HG02623 (cell line): ENCODE measurements at regions not wholly inside any gene's neighbourhood (a gene's known extent, or its start where the extent isn't known, plus 50 kb on each side); places are given as distances from the start of the nearest gene placed in this dataset.
"Not testable (repeated sequence)": the region's sequence is repeated elsewhere in the genome, so short reads cannot be mapped to it uniquely, and the experiment has no call there.

Experiments used
- ATAC-seq: cut with Tn5 transposase; IDR thresholded peaks from one replicate; pipeline ENCODE4 v1.9.1; 2021; ENCODE audit warnings: moderate library complexity; ENCODE audit not compliant: unreplicated experiment

GRCh38 chr5:93682471-93683404 is 58.7 kb downstream of the POU5F2 start:
- ATAC-seq, result not testable (repeated sequence)

DNA sequence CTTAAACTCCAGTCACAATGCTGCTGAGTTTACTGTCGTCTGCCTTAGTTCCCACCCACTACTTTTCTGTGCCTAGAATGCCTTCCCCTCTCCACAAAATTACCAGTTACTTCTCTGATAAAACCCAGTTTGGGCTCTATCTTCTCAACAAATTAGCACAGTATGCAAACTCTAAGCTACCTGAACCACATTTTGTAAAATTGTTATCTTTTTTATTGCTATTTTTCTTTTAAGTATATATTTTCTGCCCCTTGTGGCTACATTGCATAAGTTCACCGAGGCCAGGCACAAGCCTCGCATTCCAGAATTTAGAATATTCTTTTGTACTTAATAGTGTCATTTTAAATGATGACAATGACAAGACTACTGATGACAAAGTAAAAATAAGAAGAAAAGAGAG is 60.0 kb downstream of the POU5F2 start:
- ATAC-seq, result no peak

GRCh38 chr5:93677359-93677891 is 64.0 kb downstream of the POU5F2 start:
- ATAC-seq, result no peak

DNA sequence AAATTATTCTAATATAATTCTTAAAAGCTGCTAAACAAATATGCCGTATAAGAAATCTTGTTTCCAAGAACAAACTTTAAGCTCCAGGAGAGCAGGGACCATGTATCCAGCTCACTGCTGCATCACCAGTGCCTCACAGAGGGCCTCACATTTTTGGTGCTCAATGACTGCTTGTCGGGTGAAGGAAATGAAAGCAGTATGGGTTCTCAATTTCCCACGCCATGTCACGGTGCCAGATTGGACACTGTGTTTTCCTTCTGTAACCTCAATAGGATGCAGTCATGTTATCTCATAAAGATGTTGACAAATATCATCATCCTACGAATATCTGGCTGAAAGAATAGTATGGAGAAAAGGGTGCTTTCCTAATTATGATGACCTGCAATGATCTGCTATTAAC is 64.7 kb downstream of the POU5F2 start:
- ATAC-seq, result no peak

DNA sequence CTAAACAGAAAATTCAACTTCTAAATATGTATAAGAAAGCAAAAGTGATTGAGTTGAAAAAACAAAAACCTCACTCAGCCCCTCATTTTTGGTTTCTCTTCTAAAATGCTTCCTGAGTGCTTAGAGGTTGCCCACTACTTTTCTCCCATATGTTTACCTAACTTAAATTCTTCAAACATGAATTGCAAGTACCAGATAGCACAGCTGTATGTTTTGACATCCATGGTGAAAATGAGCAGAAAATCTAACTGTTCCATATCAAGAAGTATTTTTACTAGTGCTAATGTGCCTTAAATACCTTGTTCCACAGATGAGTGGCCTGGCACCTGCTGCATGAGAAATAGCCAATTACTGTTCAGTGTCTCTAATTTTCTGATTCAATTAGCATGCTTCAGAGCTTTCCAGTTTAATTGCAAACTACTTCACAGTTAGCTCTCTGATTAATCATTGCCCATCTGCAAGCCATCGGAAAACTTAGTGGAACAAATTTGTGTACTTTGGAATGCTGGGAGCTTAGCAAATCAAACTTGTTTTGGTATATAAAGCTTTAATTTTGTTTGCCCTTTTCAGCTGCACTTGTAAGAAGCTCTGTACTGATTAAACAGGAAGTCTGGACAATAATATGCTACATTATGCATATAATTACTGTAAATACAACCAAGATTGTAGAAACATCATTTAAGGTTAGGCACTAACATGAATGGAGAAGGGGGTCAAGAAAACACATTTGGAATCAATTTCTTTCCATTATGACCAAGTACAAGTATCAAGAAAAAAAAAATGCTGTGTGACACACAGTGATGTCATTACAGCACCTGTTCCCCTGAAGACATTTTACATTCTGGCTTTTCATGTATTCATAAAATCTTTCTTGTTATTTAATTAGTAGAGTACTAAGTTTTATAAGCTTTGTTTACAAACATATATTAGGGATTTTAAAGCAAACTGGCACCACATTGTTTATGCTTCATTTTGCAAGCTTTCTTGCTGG is 65.6 kb downstream of the POU5F2 start:
- ATAC-seq, result peak; percentile 53

GRCh38 chr5:93674866-93675459 is 66.4 kb downstream of the POU5F2 start:
- ATAC-seq, result peak; percentile 65

- no peak for ATAC-seq
Measured at GRCh38 chr5:93674138-93674537, 67.3 kb downstream of the POU5F2 start.

DNA sequence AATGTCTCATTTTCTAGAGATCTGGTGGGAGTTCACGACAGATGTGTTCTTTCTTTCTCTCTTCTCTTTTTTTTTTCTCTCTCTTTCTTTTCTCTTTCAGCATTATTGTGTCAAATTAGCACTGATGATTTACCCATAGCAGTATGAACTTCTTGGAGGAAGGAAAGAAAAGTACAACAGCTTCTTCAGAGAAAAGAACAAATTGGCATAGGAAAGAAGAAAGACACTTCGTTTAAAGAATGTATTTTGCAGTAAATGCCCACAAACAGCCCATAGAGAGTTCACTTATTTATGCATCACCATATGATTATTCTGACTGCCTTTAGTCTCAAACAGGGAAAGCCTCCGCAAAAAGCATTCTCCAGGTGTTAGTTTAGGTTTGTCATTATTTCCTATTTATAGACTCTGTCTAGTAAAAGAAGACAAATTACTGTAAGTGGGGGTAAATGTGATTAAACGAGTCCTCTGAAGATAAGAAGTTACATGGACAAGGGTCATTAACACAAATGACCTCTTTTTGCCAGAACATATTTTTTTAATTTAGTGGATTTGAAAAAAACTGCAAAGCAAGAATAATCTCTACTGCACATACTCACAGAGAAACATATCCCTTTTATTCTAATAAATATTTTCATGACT is 68.0 kb downstream of the POU5F2 start:
- ATAC-seq, result no peak

DNA sequence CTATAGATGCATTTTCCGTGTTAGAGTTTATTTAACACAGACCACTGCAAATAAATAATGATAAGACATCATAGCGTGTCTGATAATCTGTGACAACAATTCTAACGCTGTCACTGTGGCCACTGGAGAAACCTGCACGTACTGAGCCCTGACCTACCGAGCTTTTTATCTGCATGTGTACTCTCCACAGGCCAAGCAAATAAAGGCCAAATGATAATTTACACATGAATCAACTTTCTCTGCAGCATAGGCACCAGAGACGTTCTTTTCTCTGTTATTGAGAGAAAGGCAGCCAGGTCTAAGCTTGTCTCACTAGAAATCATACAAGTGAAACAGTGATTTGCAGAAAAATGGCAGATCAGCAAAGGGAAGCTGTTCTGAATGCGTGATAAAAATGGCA is 75.8 kb downstream of the POU5F2 start:
- no peak for ATAC-seq

DNA sequence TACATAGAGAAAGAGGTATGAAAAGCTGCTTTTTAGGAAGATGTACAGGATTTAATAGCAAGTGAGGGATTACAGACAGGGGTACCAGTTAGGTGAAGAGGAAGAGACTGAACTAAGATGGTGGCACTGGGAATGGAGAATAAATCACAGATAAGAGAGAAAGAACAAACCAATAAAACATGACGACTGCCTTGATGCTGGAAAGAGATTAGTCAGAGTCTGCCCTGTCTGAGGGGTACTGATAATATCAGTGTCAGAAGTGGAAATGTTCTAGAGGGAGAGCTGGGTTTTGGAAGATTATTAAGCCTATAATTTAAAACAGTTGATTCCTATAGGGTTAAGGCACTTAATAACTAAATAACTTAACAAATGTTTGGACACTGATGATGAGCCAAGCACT is 77.7 kb downstream of the NR2F1 start:
- no peak for ATAC-seq

GRCh38 chr5:93658044-93658443 is 75.0 kb downstream of the NR2F1 start:
- no peak for ATAC-seq

DNA sequence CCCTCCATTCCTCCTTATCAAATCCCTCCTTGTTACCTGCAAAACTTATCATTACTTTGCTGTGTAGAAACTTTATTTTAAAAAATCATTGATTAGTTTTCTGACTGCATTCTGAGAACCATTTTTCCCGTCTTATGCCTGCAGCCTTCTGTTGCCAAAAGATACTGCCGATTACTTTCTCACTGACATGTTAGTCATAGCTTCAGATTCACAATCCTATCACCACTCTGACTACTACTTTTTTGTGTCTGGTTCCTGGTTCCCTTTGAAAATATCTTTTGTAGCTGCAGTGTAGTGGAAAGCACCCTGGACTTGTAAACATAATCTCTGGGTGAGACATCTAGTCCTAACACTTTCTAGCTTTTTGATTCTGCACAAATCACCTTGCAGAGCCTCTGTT is 71.7 kb downstream of the NR2F1 start:
- ATAC-seq, result no peak

GRCh38 chr5:93653716-93654115 is 70.7 kb downstream of the NR2F1 start:
- no peak for ATAC-seq

DNA sequence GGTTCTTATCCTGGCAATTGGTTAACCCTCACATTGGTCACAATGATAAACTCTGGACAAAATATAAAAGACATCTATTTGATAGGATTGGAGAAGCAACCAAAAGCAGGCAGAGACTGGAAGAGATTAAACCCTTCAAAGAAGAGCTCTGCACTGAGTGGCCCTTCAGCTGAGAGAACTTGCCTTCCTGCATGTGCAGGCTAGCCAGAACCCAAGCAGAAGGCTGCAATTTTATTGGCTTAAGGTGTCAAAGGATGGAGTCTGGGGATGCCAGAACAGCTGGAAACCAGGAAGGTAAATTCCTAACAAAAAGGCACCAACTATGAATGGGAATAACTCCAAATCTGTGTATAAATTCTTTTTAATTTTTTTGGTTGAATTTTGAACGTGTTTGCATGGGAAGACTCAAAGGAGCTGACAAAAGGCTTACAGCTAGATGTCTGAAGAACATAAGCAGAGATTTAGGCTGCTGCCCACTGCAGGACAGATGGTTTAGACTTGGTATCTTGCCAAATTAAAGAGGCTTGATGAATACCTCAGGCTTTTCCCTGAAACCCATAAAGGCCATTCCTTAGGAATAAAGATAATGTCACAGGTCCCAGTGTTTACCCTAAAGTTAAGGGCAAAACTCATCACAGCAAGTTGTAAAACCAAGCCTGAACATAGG is 66.3 kb downstream of the NR2F1 start:
- ATAC-seq, result no peak

DNA sequence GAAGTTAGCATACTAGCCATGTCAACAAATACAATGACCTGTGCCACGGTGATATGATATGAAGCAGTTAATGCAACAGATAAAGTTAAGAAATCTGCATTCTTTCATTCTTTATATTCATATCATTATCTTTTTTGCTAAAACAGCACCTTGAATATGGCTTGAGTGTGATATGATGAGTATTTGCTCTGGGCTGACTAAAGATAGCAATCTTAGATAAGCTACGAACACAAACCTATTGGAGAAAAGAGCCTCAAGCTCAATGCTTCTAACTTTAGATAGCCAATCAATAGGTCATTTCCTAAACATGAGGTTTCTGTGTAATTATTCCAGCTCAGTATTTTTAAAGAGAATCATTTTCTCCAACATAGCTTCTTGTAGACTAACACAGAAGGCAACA is 61.7 kb downstream of the NR2F1 start:
- ATAC-seq, result no peak
